ENCODE measurements at regions not wholly inside any gene's neighbourhood (a gene's known extent, or its start where the extent isn't known, plus 50 kb on each side); places are given as distances from the start of the nearest gene placed in this dataset.

DNA sequence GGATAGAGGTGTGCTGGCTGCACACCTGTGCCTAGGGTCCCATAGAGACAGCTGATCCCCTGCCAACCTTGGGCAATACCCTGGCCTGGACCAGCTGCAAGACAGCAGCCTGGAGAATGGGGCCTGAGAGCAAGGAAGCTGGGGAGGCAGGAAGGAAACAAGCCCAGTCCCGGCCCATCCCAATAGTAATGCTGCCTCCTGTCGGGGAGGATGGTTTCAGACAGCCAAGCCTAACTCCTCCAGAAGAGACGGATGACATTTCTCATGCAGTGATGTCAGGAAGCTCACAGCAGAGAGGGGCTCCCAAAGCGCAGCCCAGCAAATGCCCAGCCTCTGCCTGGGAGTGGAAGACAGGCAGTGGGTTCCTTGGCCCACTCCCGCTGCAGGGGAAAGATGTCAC is 408.8 kb downstream of the OCA2 start:
- Histone ChIP-seq H3K4me2 (ENCODE audit: extremely low read depth, insufficient read depth, low read length) (no peak overlapping the region), H3K27ac (ENCODE audit: insufficient read depth, low read length) (no peak overlapping the region), H3K4me3 (replicated peaks in 1 of 4; ENCODE audit: control extremely low read depth in 1 of 4, insufficient read depth in 1 of 4, low read depth in 3 of 4, low read length in 4 of 4) (no peak overlapping the region), H3K79me2 (ENCODE audit: control insufficient read depth, insufficient read depth, low read length) (no peaks in the 10 kb centered on the region), H3K27me3 (ENCODE audit: control insufficient read depth, insufficient read depth, low read length) (no peaks in the 10 kb centered on the region), H3K9me3 (ENCODE audit: control insufficient read depth, insufficient read depth, low read depth, low read length) (no peaks in the 10 kb centered on the region), H2AFZ (ENCODE audit: low read length) (no peak overlapping the region), H3K4me1 (ENCODE audit: control insufficient read depth, extremely low read depth, insufficient read depth, low read length) (no peaks in the 10 kb centered on the region), H4K20me1 (ENCODE audit: control insufficient read depth, extremely low read depth, insufficient read depth, low read length) (no peaks in the 10 kb centered on the region), H3K36me3 (ENCODE audit: control insufficient read depth, insufficient read depth, low read length) (no peaks in the 10 kb centered on the region), H3K9ac (ENCODE audit: insufficient read depth, low read length) (no peak overlapping the region)
- DNase-seq (ENCODE audit: low read depth in 2 of 2) = no peak
- TF ChIP-seq EZH2 (IDR thresholded peaks at IDR 0.05; ENCODE audit: low read length, missing control alignments) = no peak
- TF ChIP-seq, protein P1, sequence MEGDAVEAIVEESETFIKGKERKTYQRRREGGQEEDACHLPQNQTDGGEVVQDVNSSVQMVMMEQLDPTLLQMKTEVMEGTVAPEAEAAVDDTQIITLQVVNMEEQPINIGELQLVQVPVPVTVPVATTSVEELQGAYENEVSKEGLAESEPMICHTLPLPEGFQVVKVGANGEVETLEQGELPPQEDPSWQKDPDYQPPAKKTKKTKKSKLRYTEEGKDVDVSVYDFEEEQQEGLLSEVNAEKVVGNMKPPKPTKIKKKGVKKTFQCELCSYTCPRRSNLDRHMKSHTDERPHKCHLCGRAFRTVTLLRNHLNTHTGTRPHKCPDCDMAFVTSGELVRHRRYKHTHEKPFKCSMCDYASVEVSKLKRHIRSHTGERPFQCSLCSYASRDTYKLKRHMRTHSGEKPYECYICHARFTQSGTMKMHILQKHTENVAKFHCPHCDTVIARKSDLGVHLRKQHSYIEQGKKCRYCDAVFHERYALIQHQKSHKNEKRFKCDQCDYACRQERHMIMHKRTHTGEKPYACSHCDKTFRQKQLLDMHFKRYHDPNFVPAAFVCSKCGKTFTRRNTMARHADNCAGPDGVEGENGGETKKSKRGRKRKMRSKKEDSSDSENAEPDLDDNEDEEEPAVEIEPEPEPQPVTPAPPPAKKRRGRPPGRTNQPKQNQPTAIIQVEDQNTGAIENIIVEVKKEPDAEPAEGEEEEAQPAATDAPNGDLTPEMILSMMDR (conservative IDR thresholded peaks at IDR 0.05 in 1 of 2, IDR thresholded peaks at IDR 0.05 in 1 of 2; ENCODE audit: low read depth in 1 of 2, low read length in 2 of 2) = no peak

- H3K4me3 ChIP-seq (replicated peaks in 1 of 4; ENCODE audit: control extremely low read depth in 1 of 4, insufficient read depth in 1 of 4, low read depth in 3 of 4, low read length in 4 of 4) = no peak overlapping the region
- no peaks in the 10 kb centered on the region for H3K4me1 ChIP-seq (ENCODE audit: control insufficient read depth, extremely low read depth, insufficient read depth, low read length)
- DNase-seq (ENCODE audit: low read depth in 2 of 2) = no peak
- no peaks in the 10 kb centered on the region for H3K27me3 ChIP-seq (ENCODE audit: control insufficient read depth, insufficient read depth, low read length)
- H3K4me2 ChIP-seq (ENCODE audit: extremely low read depth, insufficient read depth, low read length) = no peak overlapping the region
- no peaks in the 10 kb centered on the region for H3K79me2 ChIP-seq (ENCODE audit: control insufficient read depth, insufficient read depth, low read length)
- no peak overlapping the region for H2AFZ ChIP-seq (ENCODE audit: low read length)
- H3K36me3 ChIP-seq (ENCODE audit: control insufficient read depth, insufficient read depth, low read length) = no peaks in the 10 kb centered on the region
- H3K27ac ChIP-seq (ENCODE audit: insufficient read depth, low read length) = no peak overlapping the region
- no peak for TF ChIP-seq EZH2 (IDR thresholded peaks at IDR 0.05; ENCODE audit: low read length, missing control alignments)
- TF ChIP-seq, protein P1 (conservative IDR thresholded peaks at IDR 0.05 in 1 of 2, IDR thresholded peaks at IDR 0.05 in 1 of 2; ENCODE audit: low read depth in 1 of 2, low read length in 2 of 2) = no peak
- H4K20me1 ChIP-seq (ENCODE audit: control insufficient read depth, extremely low read depth, insufficient read depth, low read length) = no peaks in the 10 kb centered on the region
- H3K9ac ChIP-seq (ENCODE audit: insufficient read depth, low read length) = no peak overlapping the region
- no peaks in the 10 kb centered on the region for H3K9me3 ChIP-seq (ENCODE audit: control insufficient read depth, insufficient read depth, low read depth, low read length)
Measured at GRCh38 chr15:27686971-27687370, 412.1 kb downstream of the OCA2 start.

GRCh38 chr15:27686369-27686768 is 412.7 kb downstream of the OCA2 start:
- H3K27ac ChIP-seq (ENCODE audit: insufficient read depth, low read length) = no peak overlapping the region
- no peak overlapping the region for H3K4me3 ChIP-seq (replicated peaks in 1 of 4; ENCODE audit: control extremely low read depth in 1 of 4, insufficient read depth in 1 of 4, low read depth in 3 of 4, low read length in 4 of 4)
- no peaks in the 10 kb centered on the region for H3K36me3 ChIP-seq (ENCODE audit: control insufficient read depth, insufficient read depth, low read length)
- no peak overlapping the region for H3K4me2 ChIP-seq (ENCODE audit: extremely low read depth, insufficient read depth, low read length)
- no peaks in the 10 kb centered on the region for H4K20me1 ChIP-seq (ENCODE audit: control insufficient read depth, extremely low read depth, insufficient read depth, low read length)
- no peak overlapping the region for H2AFZ ChIP-seq (ENCODE audit: low read length)
- no peaks in the 10 kb centered on the region for H3K4me1 ChIP-seq (ENCODE audit: control insufficient read depth, extremely low read depth, insufficient read depth, low read length)
- no peaks in the 10 kb centered on the region for H3K27me3 ChIP-seq (ENCODE audit: control insufficient read depth, insufficient read depth, low read length)
- DNase-seq (ENCODE audit: low read depth in 2 of 2) = peak; percentile 2 to 95
- TF ChIP-seq EZH2 (IDR thresholded peaks at IDR 0.05; ENCODE audit: low read length, missing control alignments) = no peak
- H3K79me2 ChIP-seq (ENCODE audit: control insufficient read depth, insufficient read depth, low read length) = no peaks in the 10 kb centered on the region
- no peaks in the 10 kb centered on the region for H3K9me3 ChIP-seq (ENCODE audit: control insufficient read depth, insufficient read depth, low read depth, low read length)
- no peak overlapping the region for H3K9ac ChIP-seq (ENCODE audit: insufficient read depth, low read length)

Data from fibroblast of lung (primary cell).